ENCODE measurements at regions not wholly inside any gene's neighbourhood (a gene's known extent, or its start where the extent isn't known, plus 50 kb on each side); places are given as distances from the start of the nearest gene placed in this dataset.
A peak's percentile ranks its signal among the peaks of the same experiment; 100 is the strongest.
"Not testable (repeated sequence)": the region's sequence is repeated elsewhere in the genome, so short reads cannot be mapped to it uniquely, and the experiment has no call there.

- DNase-seq (ENCODE audit: low spot score) = no peak
Measured at GRCh38 chr22:49392841-49393510, 434.7 kb downstream of the BRD1 start.

GRCh38 chr22:49392247-49392646, 435.4 kb downstream of the BRD1 start:
- DNase-seq (ENCODE audit: low spot score) = no peak

- no peak for DNase-seq (ENCODE audit: low spot score)
Measured at GRCh38 chr22:49391436-49391835, 436.2 kb downstream of the BRD1 start.

DNA sequence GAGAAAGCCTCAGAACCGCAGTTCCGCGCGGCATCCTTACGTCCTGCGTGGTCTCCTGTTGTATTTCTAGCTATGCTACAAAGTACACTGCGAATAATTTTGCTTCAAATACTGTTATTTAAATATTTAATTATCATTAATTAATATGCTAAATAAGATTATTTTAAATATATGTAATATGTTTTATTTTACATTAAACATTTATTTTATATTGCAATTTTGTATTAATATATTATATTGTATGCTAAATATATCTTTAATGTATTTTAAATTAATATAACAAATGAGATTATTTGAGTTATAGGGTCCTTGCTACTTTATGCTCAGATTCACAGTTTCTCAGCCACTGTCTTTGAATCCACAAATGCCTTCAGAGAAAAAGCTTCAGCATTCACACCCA, 436.7 kb downstream of the BRD1 start:
- DNase-seq (ENCODE audit: low spot score) = no peak

DNA sequence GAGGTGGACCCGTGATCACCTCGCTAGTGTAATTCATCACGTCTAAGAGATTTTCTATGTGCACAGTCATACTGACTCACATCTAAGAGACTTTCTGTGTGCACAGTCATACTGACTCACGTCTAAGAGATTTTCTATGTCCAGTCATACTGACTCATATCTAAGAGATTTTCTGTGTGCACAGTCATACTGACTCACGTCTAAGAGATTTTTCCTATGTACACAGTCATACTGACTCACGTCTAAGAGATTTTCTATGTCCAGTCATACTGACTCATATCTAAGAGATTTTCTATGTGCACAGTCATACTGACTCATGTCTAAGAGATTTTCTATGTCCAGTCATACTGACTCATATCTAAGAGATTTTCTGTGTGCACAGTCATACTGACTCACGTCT, 443.8 kb downstream of the BRD1 start:
- DNase-seq (ENCODE audit: low spot score) = not testable (repeated sequence)

DNA sequence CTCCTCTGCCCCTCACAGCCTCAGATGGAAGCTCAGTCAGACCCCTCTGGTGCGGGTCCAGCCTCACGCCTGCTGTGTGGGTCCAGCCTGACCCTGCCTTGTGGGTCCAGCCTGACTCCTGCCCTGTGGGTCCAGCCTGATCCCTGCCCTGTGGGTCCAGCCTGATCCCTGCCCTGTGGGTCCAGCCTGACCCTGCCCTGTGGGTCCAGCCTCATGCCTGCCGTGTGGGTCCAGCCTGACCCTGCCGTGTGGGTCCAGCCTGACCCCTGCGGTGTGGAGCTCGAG, 445.3 kb downstream of the BRD1 start:
- no peak for DNase-seq (ENCODE audit: low spot score)

DNA sequence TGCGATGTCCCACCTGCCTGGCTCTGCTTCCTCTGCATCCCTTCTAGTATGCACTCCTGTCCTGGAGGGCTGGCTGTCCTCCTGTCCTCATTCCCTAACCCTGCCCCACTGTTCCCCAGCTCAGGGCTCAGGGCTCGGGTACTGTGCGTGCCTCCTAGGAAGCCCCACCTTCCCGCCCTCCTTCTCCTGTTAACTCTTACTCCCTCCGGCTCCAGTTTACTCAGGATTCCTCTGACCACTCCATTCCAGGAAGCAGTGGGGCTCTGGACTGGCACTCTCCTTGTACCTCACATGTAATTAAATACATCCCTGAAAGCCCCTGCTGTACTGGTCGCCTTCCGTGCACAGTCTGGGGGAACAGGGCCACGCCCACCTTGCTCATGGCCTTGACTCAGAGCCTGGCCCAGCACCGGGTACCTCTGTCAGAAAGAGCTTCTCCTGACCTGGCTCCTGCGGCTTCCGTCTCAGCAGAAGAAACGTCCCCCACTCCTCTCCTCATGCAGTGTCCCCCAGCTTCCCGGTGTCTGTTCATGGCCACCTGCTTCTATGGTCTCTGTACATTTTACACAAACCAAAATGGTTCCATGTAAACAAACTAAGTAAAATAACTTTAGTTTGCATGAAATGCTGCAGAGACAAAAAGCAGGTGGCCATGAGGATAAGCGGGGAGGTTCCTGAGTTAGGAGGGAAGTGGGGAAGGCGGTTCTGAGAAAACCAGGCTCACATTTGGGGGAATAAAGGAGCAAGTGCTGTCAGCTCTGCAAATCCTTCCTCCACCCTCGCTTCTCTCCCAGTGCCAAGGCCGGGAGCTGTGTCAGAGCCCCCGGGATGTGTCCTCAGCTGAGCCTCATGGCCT, 445.9 kb downstream of the BRD1 start:
- DNase-seq (ENCODE audit: low spot score) = no peak

DNA sequence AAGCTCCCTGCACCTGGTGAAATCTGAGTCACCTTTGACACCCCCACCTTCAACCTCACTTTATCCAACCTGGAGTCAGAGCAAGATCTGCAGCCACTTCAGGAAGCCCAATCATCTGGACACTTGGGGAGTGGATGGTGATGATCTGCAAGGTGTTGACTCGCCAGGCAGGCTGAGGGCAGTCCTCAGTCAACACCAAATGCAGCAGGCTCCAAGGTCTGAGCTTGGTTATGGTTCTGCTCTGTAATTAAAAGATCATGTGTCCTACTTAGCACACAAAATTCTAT, 446.9 kb downstream of the BRD1 start:
- DNase-seq (ENCODE audit: low spot score) = no peak

DNA sequence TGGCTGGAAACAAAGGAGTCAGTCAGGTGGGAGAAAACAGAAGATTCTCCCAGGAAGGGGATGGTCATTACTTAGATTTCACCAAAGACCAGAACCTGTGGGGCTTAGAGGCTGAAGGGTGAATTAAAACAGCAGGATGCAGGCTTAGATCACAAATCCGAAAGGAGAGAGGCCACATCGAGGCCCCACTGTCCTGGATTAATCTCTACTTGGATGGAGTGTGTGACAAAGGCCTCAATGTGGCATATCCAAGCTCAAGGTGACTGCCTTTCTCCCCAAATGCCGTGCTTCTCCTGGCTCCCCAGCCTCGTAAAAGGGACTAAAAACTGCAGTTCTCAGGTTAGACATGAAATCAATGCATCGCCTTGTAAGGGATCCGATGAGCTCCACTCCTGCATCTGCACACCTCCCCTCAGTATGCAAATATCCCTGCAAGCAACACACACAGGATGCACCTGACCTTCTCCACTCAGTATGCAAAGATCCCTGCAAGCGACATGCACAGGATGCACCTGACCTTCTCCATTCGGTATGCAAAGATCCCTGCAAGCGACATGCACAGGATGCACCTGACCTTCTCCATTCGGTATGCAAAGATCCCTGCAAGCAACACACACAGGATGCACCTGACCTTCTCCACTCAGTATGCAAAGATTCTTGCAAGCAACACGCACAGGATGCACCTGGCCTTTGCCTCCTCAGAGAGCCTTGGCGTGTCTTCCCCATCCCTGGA, 447.4 kb downstream of the BRD1 start:
- DNase-seq (ENCODE audit: low spot score) = no peak

DNA sequence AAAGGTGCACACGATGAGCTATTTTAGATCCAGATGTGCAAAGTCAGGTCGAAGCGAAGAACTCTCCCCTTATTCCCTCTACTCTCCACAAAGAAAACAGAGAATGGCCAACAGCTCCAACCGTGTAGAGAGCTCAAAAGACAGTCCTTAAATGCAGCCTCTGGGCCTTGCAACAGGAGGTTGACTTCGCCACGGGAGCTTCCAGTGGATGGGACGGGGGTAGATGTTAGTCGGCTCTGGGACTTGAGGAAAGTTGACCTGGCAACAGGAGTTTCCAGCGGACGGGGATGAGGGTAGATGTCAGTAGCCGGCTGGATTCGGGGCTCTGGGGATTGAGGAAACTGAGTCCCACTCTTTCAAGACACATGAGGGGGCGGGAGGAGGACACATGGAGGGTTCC, 450.4 kb downstream of the BRD1 start:
- no peak for DNase-seq (ENCODE audit: low spot score)

DNA sequence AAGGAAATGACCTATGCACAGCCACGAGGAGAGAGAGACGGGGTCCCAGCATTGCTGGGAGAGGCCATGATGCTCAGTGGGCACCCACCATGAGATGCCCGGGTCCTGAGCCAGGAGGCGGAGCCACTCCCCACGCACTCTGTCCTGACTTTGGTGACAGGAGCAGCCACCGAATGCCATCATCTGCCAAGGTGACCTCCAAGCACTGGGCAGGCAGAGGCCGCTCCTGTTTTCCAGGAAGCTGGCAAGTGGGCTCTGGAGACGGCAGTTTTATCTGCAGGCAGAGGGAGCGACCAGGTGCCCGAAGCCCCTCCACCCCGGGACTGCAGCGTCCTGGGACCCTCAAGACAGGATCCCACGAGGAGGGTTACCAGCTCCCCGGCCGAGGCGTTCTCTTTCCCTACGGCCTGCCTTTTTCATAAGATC, 453.9 kb downstream of the BRD1 start:
- no peak for DNase-seq (ENCODE audit: low spot score)

- no peak for DNase-seq (ENCODE audit: low spot score)
Measured at GRCh38 chr22:49373289-49373666, 454.4 kb downstream of the BRD1 start.

DNA sequence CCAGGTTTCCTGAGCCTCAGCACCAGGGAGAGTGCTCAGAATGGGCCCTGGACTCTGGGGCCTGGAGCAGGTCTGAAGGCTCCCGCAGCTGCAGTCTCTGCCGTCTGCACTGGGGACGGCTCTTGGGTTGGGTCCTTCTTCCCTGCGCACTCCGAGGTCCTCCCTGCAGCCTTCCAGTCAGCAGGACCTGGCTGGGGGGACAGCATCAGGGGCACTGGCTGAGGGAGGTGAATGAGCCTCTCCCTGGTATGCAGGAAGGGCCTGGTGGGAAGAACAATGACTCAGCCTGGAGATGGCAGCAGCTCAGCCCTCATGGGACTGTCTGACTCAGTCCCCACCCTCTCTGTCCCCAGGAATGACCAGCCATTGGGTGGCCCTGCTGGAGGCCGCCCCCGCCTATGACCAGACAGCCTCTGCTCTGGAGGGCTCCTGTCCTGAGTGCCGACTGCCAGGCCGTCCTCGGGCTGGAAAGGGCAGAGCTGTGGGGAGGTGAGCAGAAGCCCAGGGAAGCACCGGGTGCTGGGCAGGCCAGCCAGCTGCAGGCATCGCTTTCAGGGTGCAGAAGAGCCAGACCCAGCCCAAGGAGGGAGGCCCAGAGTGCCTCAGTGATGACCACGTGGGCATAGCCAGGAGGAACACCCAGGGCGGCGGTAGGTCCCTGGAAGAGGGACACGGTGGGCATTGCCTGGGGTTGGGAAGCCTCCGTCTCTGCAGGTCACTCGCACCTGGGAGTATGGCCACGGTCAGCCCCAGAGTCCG, 455.0 kb downstream of the BRD1 start:
- DNase-seq (ENCODE audit: low spot score) = peak; percentile 37

GRCh38 chr22:49372111-49372529, 455.6 kb downstream of the BRD1 start:
- DNase-seq (ENCODE audit: low spot score) = no peak

- DNase-seq (ENCODE audit: low spot score) = no peak
Measured at GRCh38 chr22:49371325-49372110, 456.2 kb downstream of the BRD1 start.

DNA sequence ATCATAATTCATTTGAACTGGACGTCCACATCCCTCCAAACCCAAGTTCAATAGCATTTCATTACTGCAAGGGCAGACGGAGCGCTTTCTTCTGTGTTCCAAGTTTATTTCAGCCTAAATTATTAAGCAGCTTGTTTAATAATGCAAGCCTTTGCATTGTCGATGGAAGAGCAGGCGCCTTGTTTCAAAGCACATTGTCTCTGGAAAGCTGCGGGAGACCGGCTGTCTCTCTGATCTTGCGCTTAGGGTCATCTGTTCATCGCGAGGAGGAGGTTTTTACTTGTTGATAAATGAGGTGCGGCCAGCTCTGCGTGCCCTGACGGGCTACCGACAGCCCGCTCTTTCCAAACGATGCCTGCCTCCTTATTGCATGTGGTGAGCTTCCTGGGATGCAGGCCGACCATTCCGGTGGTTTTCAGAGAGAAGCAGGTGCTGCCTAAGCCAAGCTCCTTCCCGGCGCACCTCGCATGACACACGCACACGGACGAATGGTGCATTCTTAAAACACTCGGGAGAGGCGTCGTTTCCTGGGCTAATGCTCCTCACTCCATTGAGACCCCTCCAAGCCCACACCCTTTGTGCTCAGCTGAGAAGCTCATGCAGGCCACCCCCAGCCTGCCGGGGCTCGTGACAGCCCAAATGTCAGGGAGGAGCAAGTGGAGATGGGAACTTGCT, 456.9 kb downstream of the BRD1 start:
- DNase-seq (ENCODE audit: low spot score) = no peak

GRCh38 chr22:49369726-49370626, 457.7 kb downstream of the BRD1 start:
- DNase-seq (ENCODE audit: low spot score) = no peak

DNA sequence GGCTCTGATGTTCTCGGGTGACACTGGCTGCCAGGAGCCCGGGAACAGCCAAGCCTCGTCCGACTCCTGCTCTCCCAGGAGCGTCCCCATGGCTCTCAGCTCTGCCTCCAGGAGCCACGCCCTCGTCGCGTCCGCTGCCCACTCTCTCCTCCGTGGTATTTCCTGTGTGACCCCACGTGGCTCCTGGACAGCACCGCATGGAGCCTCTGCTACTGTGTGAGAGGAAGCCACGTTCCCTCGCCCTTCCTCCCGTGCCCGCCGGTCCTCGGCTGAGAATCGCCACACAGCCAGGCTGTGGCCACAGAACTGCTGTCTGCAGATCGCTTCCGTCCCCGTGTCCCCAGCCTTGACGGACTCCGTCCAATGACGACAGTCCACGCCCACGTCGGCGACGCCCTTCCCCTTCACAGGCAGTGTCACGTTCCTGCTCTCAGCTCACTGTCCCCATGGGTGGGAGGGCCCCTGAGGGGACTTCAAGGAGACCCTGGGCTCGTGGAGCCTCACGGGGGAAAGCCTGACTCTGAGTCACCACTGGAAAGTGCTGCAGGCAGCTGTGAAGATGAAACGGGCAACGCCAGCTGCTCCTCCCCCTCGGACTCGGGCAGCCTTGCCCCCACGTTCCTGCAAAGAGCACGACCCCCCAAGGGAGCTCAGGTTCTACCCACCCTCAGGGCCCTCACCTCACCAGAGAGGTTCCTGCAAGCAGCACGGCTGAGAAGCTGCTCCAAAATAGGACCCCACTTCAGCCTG, 458.5 kb downstream of the BRD1 start:
- no peak for DNase-seq (ENCODE audit: low spot score)

- DNase-seq (ENCODE audit: low spot score) = no peak
Measured at GRCh38 chr22:49368221-49368975, 459.3 kb downstream of the BRD1 start.
